Muscle layer of colon (tissue), 2 donors: ENCODE measurements at regions not wholly inside any gene's neighbourhood (a gene's known extent, or its start where the extent isn't known, plus 50 kb on each side); places are given as distances from the start of the nearest gene placed in this dataset.

ENCODE experiments used
- H3K27ac ChIP-seq: one replicate; pipeline ENCODE4 v1.7.0; 2013; ENCODE audit warnings: low read depth, mild to moderate bottlenecking, low read length, moderate library complexity
- H3K27me3 ChIP-seq, 2 donors: one replicate each; pipeline ENCODE4 v1.7.0; 2013; ENCODE audit warnings: low read length in 2 of 2, mild to moderate bottlenecking in 2 of 2; ENCODE audit not compliant: insufficient read depth in 2 of 2, control insufficient read depth in 1 of 2
- H3K36me3 ChIP-seq: one replicate; pipeline ENCODE4 v1.7.0; 2013; ENCODE audit warnings: mild to moderate bottlenecking, low read length; ENCODE audit not compliant: insufficient read depth
- H3K4me1 ChIP-seq: one replicate; pipeline ENCODE4 v1.7.0; 2013; ENCODE audit warnings: mild to moderate bottlenecking, low read length; ENCODE audit not compliant: insufficient read depth
- H3K4me3 ChIP-seq, 2 donors: one replicate each; pipeline ENCODE4 v1.7.0; 2013; ENCODE audit warnings: low read length in 2 of 2, low read depth in 1 of 2, mild to moderate bottlenecking in 1 of 2, moderate library complexity in 1 of 2
- H3K9ac ChIP-seq: one replicate; pipeline ENCODE4 v1.7.0; 2013; ENCODE audit warnings: low read length
- H3K9me3 ChIP-seq: one replicate; pipeline ENCODE4 v1.7.0; 2013; ENCODE audit warnings: mild to moderate bottlenecking, low read length
- donor health status: abdominal sarcoma.
- donor health status: Adenocarcinoma of cecum.

DNA sequence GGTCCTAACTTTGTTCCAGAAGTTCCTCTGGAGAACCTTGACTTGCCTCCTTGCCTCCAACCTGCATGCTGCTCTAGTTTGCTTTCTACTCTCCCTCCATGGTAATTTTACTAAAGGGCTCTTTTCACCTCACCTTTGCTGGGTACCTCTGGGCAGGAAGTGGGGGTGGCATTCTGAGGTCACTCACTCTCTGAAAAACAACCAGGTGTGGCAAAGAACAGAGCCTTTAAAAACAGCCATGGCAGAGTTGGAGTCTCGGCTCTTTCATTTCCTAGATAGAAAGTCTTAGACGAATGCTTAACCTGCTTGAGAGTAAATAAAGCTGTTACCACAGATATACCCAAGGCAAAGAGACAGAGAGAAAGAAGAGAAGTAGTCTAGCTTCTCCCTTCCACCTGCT, 827.9 kb downstream of the BCL11B start:
- no peaks in the 10 kb centered on the region for H3K4me1 ChIP-seq
- H3K9ac ChIP-seq: no peak overlapping the region
- no peaks in the 10 kb centered on the region for H3K9me3 ChIP-seq
- no peak overlapping the region for H3K27ac ChIP-seq
- H3K36me3 ChIP-seq: no peaks in the 10 kb centered on the region
- no peaks in the 10 kb centered on the region for H3K27me3 ChIP-seq
- H3K4me3 ChIP-seq: no peak overlapping the region

DNA sequence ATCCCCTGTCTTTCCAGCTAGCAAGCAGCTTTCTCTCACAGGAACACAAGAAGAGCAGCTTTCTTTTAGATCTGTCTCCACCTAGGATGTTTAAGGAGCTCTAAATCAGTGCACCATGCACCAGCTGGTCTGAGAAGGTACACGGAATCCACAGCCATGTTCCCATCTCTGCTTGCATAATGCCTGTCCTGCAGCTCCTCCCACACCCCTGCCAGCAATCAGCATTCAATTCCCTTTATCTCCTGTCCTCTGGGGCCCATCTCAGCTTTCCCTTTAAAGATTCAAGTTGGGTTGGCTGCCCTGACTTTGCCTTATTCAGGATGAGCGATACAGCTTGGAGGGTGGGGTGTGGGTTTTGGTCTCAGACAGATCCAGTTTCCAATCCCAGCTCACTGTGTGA, 826.3 kb downstream of the BCL11B start:
- no peak overlapping the region for H3K9ac ChIP-seq
- H3K36me3 ChIP-seq: no peaks in the 10 kb centered on the region
- H3K4me1 ChIP-seq: no peaks in the 10 kb centered on the region
- H3K27me3 ChIP-seq: no peaks in the 10 kb centered on the region
- no peaks in the 10 kb centered on the region for H3K9me3 ChIP-seq
- no peak overlapping the region for H3K27ac ChIP-seq
- H3K4me3 ChIP-seq: no peak overlapping the region

DNA sequence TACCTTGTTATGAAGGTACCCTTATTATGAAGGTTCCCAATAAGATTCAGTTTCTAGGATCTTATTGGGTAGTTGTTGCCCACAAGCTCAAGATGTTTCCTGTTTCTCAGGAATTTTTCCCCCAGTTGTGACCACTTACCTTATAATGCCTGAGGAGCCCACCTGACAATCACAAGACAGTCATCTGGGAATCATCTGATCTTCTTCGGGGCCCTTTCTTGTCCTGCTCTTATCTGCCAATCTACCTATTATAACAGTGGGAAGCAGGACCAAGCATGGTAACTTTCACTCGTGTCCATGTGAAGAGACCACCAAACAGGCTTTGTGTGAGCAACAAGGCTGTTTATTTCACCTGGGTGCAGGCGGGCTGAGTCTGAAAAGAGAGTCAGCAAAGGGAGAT, 825.5 kb downstream of the BCL11B start:
- Histone ChIP-seq H3K9ac (no peak overlapping the region), H3K9me3 (no peaks in the 10 kb centered on the region), H3K4me3 (no peak overlapping the region), H3K27ac (no peak overlapping the region), H3K4me1 (no peaks in the 10 kb centered on the region), H3K27me3 (no peaks in the 10 kb centered on the region), H3K36me3 (no peaks in the 10 kb centered on the region)

DNA sequence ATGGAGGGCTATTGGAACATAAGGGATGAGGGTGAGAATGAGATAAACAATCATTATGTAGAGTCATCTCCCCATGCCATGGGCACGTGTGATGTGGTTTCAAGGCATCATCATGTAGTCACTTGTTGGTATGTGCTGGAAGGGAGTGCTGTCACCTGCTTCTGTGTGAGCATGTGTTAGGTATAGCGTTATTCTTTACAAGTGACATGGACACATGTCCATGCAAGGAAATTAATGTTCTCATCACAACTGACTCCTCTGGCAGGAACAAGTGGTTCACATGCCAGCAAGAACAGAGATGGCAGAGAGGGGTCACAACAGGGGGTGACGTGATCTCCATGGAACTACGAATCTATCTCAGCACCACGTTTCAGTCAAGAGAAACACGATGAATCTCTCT, 815.8 kb downstream of the BCL11B start:
- Histone ChIP-seq H3K36me3 (no peaks in the 10 kb centered on the region), H3K27ac (no peak overlapping the region)

DNA sequence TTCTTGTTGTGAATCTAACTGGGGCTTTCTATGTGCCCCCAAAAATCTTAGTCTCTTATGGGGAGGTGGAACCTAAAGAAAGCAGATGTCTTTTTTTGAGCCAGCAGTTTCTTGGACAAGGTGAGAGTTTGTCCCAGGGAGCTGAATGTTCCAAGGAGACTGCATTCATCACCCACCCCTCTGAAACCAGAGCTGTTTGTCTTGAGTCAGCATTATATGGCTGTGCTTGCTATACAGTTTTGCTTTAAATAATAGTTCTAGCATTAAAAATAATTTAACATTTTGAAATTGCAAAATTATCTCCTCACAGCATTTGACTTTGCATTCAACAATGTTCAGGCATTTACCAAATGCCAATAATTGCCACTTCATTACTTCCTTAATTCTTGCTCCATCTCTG, 813.3 kb downstream of the BCL11B start:
- Histone ChIP-seq H3K27me3 (no peaks in the 10 kb centered on the region), H3K4me3 (no peak overlapping the region), H3K9me3 (no peaks in the 10 kb centered on the region), H3K4me1 (no peaks in the 10 kb centered on the region), H3K27ac (no peak overlapping the region), H3K9ac (no peak overlapping the region), H3K36me3 (no peaks in the 10 kb centered on the region)

More for the DNA sequence above, 815.8 kb downstream of the BCL11B start:
- no peak overlapping the region for H3K4me3 ChIP-seq
- H3K9ac ChIP-seq: no peak overlapping the region
- H3K9me3 ChIP-seq: no peaks in the 10 kb centered on the region
- H3K4me1 ChIP-seq: no peaks in the 10 kb centered on the region
- H3K27me3 ChIP-seq: no peaks in the 10 kb centered on the region

DNA sequence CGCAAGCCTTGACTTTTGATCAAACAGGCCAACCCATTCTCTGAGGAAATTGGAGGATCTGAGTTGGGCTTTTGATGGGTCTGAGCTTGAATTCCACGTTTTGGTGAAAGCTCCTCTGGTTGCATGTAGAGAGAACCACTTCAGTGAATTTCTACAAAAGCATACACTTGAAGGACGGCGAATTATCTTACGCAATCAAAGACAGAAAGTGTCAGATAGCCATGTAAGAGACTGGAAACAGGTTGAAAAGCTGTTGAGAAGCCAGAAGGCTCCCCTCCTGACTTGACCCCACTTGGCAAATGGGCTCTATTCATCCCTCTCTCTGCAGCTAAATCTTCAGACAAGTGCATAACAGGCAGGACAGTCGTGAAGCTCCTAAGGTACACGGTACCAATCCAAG, 809.1 kb downstream of the BCL11B start:
- Histone ChIP-seq H3K4me3 (no peak overlapping the region), H3K9me3 (no peaks in the 10 kb centered on the region), H3K27me3 (no peaks in the 10 kb centered on the region), H3K27ac (no peak overlapping the region), H3K4me1 (no peaks in the 10 kb centered on the region), H3K9ac (no peak overlapping the region), H3K36me3 (no peaks in the 10 kb centered on the region)

DNA sequence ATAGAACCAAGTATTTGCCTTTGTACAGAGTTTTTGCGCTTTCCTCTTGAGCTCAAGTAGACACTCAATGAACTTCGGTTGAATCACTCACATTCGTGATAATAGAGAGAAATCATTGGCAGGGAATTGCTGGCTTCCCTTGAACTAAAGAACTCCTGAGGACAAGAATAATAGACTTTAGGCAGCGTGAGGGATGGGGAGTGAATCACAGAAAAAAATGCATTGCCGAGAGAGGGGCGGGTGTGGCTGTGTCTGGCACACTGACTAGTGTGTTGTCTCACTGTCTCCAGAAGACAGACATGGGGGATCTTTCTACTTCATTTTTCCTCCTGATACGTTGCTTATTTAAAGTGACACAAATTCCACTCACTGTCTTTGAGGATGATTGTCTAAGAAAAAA, 805.2 kb downstream of the BCL11B start:
- Histone ChIP-seq H3K9ac (no peak overlapping the region), H3K36me3 (no peaks in the 10 kb centered on the region), H3K27me3 (no peaks in the 10 kb centered on the region), H3K4me3 (no peak overlapping the region), H3K9me3 (no peaks in the 10 kb centered on the region), H3K27ac (no peak overlapping the region), H3K4me1 (no peaks in the 10 kb centered on the region)

DNA sequence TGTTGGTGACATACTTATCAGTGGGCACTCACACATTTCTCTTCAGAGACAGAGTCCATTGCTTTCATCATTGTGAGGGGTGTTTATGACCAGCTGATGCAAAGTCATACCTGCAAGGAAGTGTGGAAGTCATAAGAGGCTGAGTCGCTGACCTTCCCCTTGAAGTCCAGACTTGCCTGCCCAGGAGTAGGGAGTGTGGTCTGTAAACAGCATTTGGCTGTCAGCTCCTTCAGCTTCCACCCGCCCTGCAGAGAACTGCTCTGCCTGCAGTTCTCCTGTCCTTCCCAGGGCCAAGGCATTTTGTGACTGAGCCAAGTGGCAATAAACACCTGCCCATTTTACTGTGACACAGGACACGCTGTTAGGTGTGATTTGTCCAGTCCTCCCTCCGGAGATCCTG, 801.3 kb downstream of the BCL11B start:
- Histone ChIP-seq H3K9me3 (no peaks in the 10 kb centered on the region), H3K4me3 (no peak overlapping the region), H3K27ac (no peak overlapping the region), H3K27me3 (no peaks in the 10 kb centered on the region), H3K36me3 (no peaks in the 10 kb centered on the region), H3K9ac (no peak overlapping the region), H3K4me1 (no peaks in the 10 kb centered on the region)

DNA sequence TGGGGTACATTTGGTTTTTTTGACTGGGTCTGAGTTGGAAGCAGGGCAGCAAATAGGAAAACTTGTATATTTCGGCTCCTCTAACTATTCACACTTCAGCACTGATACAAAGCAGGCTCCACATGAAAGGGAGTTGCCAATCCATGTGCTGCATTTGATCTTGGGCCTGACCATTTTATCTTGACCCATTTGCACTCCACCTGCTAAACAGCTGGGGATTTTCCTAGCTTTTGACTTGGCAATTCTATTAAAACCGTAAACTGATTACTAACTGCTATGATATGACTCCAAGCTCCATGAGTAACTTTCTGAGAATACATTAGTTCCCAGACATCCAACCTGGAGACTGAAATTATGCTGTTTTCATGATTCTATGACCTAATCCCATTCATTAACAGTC, 797.1 kb downstream of the BCL11B start:
- Histone ChIP-seq H3K27me3 (no peaks in the 10 kb centered on the region), H3K9ac (no peak overlapping the region), H3K4me3 (no peak overlapping the region), H3K9me3 (no peaks in the 10 kb centered on the region), H3K27ac (no peak overlapping the region), H3K36me3 (no peaks in the 10 kb centered on the region), H3K4me1 (no peaks in the 10 kb centered on the region)

DNA sequence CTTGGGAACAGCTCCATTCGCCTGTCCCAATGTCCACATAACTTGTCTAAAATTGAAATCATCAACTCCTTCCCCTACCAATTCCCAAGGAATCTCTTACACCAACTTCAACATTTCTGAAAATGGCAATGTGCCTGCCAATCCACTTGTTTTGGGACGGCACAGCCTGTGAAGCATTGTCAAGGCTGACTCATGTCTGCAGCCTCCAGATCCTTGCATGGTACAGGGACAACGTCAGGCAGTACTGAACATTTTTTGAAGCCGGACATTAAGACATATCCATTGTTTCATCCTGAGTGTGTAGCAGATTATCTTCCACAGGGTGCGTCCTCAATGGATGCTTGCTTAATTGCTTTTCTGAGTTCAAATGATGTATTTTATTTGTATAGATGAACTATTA, 794.1 kb downstream of the BCL11B start:
- no peaks in the 10 kb centered on the region for H3K36me3 ChIP-seq
- no peak overlapping the region for H3K9ac ChIP-seq
- H3K9me3 ChIP-seq: no peaks in the 10 kb centered on the region
- no peaks in the 10 kb centered on the region for H3K27me3 ChIP-seq
- H3K27ac ChIP-seq: no peak overlapping the region
- no peaks in the 10 kb centered on the region for H3K4me1 ChIP-seq
- no peak overlapping the region for H3K4me3 ChIP-seq

DNA sequence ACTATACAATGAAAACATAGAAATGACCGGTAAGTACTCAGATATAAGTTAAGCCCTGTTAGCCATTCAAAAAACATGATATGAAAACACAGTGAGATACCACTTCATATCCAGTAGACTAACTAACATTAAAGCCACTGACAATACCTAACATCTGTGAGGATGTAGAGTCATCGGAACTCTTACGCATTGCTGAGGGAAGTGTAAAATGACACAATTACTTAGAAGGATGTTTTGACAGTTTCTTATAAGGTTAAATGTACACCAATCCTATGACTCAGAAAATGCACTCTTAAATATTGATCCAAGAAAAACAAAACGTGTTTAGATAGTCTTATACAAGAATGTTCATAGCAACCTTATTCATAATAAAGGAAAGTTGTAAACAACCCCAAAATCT, 782.9 kb downstream of the BCL11B start:
- no peak overlapping the region for H3K27ac ChIP-seq
- H3K9me3 ChIP-seq: no peaks in the 10 kb centered on the region
- H3K9ac ChIP-seq: no peak overlapping the region
- H3K27me3 ChIP-seq: no peaks in the 10 kb centered on the region
- no peaks in the 10 kb centered on the region for H3K4me1 ChIP-seq
- no peaks in the 10 kb centered on the region for H3K36me3 ChIP-seq
- H3K4me3 ChIP-seq: no peak overlapping the region

DNA sequence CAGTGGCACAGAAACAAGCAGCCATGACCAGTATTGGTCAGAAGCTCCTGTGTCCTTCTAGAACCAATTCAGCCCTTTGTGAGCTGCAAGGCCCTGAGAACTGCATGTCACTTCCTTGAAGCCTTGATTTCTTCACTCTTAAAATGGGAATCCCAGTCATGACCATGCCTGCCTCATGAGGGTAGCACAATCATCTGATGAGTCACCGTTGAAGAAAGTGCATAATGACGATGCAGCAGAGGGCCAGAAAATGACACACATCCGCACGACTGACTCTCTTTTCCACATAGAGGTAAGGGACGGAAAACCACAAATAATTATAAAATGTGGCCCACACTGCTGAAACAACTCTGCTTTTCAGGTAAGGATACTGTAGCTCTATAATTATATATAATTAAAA, 777.4 kb downstream of the BCL11B start:
- no peak overlapping the region for H3K9ac ChIP-seq
- no peaks in the 10 kb centered on the region for H3K4me1 ChIP-seq
- H3K27me3 ChIP-seq: no peaks in the 10 kb centered on the region
- H3K9me3 ChIP-seq: no peaks in the 10 kb centered on the region
- H3K36me3 ChIP-seq: no peaks in the 10 kb centered on the region
- H3K27ac ChIP-seq: no peak overlapping the region
- no peak overlapping the region for H3K4me3 ChIP-seq
